ENCODE measurements at regions not wholly inside any gene's neighbourhood (a gene's known extent, or its start where the extent isn't known, plus 50 kb on each side); places are given as distances from the start of the nearest gene placed in this dataset.

DNA sequence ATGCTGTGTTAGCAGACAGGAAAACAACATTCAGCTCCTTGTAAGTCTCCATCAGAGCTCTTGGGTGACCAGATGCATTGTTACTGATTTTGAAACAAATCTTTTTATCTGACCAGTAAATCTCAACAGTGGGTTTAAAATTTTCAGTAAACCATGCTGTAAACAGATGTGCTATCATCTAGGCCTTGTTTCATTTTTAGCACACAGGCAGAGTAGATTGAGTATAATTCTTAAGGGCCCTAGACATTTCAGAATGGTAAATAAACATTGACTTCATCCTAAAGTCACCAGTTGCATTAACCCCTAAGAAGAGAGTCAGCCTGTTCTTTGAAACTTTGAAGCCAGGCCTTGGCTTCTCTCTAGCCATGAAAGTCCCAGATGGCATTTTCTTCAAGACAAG lies 237.2 kb upstream of the BMP2 start:
- TF ChIP-seq EZH2phosphoT487 (IDR thresholded peaks at IDR 0.05; ENCODE audit: low read depth) = no peak
- TF ChIP-seq, protein P1, sequence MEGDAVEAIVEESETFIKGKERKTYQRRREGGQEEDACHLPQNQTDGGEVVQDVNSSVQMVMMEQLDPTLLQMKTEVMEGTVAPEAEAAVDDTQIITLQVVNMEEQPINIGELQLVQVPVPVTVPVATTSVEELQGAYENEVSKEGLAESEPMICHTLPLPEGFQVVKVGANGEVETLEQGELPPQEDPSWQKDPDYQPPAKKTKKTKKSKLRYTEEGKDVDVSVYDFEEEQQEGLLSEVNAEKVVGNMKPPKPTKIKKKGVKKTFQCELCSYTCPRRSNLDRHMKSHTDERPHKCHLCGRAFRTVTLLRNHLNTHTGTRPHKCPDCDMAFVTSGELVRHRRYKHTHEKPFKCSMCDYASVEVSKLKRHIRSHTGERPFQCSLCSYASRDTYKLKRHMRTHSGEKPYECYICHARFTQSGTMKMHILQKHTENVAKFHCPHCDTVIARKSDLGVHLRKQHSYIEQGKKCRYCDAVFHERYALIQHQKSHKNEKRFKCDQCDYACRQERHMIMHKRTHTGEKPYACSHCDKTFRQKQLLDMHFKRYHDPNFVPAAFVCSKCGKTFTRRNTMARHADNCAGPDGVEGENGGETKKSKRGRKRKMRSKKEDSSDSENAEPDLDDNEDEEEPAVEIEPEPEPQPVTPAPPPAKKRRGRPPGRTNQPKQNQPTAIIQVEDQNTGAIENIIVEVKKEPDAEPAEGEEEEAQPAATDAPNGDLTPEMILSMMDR (IDR thresholded peaks at IDR 0.05; ENCODE audit: low read depth, low read length) = no peak
- H3K79me2 ChIP-seq (ENCODE audit: low read length) = no peaks in the 10 kb centered on the region
- H3K9ac ChIP-seq (ENCODE audit: low read length) = no peak overlapping the region

DNA sequence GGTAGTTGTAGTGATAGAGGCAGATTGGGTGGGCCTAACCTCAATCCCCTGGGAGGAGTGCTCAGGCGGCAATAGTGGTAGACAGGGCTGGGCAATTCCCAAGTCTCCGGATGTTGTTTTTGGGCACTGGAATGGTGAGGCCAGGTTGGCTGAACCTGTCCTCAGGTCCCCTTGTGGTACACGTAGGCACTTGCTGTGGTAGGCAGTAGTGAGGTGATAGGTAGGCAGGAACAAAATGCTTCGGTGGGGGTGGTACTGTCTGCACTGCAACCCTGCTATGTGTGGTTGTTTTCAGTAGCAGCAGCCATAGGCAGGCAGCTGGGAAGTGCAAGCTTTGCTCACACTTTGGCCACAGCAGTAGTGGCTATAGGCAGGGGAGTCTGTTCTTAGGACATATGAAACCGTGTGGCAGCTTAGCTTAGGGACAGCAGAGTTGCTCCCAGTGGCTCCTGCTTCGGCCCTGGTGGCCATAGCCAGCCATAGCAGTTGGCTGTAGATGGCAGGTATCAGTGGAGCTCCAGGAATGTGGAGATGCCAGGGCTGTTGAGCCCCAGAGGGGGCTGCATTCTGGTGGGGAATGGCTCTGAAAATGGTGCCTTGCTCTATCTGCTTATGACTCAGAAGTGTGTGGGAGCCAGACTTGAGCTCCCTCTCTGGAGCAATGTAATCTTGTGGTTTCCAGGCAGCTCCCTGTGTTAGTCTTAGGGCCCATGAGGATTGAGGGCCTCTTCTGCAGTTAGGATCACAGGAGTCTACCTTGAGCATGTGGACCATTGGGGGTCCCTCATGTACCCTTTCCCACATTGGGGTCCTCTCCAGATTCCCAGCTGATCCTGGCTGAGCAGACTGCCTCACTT lies 241.8 kb upstream of the BMP2 start:
- TF ChIP-seq EZH2phosphoT487 (IDR thresholded peaks at IDR 0.05; ENCODE audit: low read depth) = no peak
- TF ChIP-seq, protein P1 (IDR thresholded peaks at IDR 0.05; ENCODE audit: low read depth, low read length) = no peak
- H2AFZ ChIP-seq (ENCODE audit: low read depth, low read length) = no peak overlapping the region
- no peak overlapping the region for H3K27ac ChIP-seq (ENCODE audit: low read length)

More for the DNA sequence above, 237.2 kb upstream of the BMP2 start:
- Histone ChIP-seq H4K20me1 (ENCODE audit: insufficient read depth, low read length) (no peaks in the 10 kb centered on the region), H3K4me2 (ENCODE audit: low read length) (no peak overlapping the region), H3K27ac (ENCODE audit: low read length) (no peak overlapping the region), H3K27me3 (ENCODE audit: low read depth, low read length) (no peaks in the 10 kb centered on the region), H2AFZ (ENCODE audit: low read depth, low read length) (no peak overlapping the region), H3K4me1 (ENCODE audit: low read length) (no peaks in the 10 kb centered on the region), H3K9me3 (ENCODE audit: insufficient read depth, low read length) (no peaks in the 10 kb centered on the region), H3K36me3 (replicated peaks; ENCODE audit: low read depth, low read length) (no peaks in the 10 kb centered on the region), H3K4me3 (ENCODE audit: low read length) (no peak overlapping the region)

DNA sequence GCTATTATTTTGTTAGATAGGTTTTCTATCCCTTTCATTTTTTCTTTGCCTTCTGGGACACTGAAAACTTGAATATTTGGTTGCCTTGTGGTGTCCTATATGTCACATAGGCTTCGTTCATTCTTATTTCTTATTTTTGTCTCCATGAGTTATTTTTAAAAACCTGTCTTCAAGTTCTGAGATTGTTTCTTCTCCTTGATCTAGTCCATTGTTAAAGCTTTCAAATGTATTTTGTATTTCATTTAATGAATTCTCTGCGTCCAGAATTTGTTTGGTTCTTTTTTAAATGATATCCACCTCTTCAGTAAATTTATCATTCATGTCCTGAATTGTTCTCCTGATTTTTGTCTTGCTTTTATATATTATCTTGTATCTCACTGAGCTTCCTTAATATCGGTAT lies 243.2 kb upstream of the BMP2 start:
- Histone ChIP-seq H4K20me1 (ENCODE audit: insufficient read depth, low read length) (no peaks in the 10 kb centered on the region), H2AFZ (ENCODE audit: low read depth, low read length) (no peak overlapping the region), H3K4me2 (ENCODE audit: low read length) (no peak overlapping the region), H3K9me3 (ENCODE audit: insufficient read depth, low read length) (no peaks in the 10 kb centered on the region), H3K9ac (ENCODE audit: low read length) (no peak overlapping the region), H3K79me2 (ENCODE audit: low read length) (no peaks in the 10 kb centered on the region), H3K27ac (ENCODE audit: low read length) (no peak overlapping the region), H3K36me3 (replicated peaks; ENCODE audit: low read depth, low read length) (no peaks in the 10 kb centered on the region), H3K27me3 (ENCODE audit: low read depth, low read length) (no peaks in the 10 kb centered on the region), H3K4me3 (ENCODE audit: low read length) (no peak overlapping the region), H3K4me1 (ENCODE audit: low read length) (no peaks in the 10 kb centered on the region)
- no peak for TF ChIP-seq EZH2phosphoT487 (IDR thresholded peaks at IDR 0.05; ENCODE audit: low read depth)
- TF ChIP-seq, protein P1 (IDR thresholded peaks at IDR 0.05; ENCODE audit: low read depth, low read length) = no peak

More for the DNA sequence above, 241.8 kb upstream of the BMP2 start:
- no peaks in the 10 kb centered on the region for H3K4me1 ChIP-seq (ENCODE audit: low read length)
- no peak overlapping the region for H3K4me3 ChIP-seq (ENCODE audit: low read length)
- H3K36me3 ChIP-seq (replicated peaks; ENCODE audit: low read depth, low read length) = no peaks in the 10 kb centered on the region
- H3K79me2 ChIP-seq (ENCODE audit: low read length) = no peaks in the 10 kb centered on the region
- H3K9me3 ChIP-seq (ENCODE audit: insufficient read depth, low read length) = no peaks in the 10 kb centered on the region
- H3K4me2 ChIP-seq (ENCODE audit: low read length) = no peak overlapping the region
- no peaks in the 10 kb centered on the region for H3K27me3 ChIP-seq (ENCODE audit: low read depth, low read length)
- no peaks in the 10 kb centered on the region for H4K20me1 ChIP-seq (ENCODE audit: insufficient read depth, low read length)
- no peak overlapping the region for H3K9ac ChIP-seq (ENCODE audit: low read length)

DNA sequence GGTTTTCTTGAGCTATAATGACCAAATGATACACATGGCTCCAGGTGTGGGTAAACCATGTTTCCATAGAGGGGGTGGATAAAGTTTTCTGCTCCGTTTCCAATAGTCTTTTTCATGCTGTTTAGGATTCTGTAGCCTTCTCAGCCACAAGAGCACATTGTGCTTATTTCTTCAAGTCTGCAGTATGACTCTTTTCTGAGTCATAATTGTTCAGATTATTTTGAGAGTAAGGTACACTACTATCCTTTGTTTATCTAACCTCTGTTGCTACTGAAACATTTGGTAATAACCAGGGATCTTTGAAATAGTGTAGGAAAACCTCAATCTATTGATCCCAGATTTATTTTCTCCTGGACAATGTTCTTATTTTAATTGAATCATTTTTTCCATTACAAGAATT lies 247.9 kb upstream of the BMP2 start:
- TF ChIP-seq, protein P1 (IDR thresholded peaks at IDR 0.05; ENCODE audit: low read depth, low read length) = no peak
- no peak for TF ChIP-seq EZH2phosphoT487 (IDR thresholded peaks at IDR 0.05; ENCODE audit: low read depth)
- H3K4me2 ChIP-seq (ENCODE audit: low read length) = no peak overlapping the region
- H3K4me3 ChIP-seq (ENCODE audit: low read length) = no peak overlapping the region
- no peaks in the 10 kb centered on the region for H3K4me1 ChIP-seq (ENCODE audit: low read length)
- no peaks in the 10 kb centered on the region for H3K27me3 ChIP-seq (ENCODE audit: low read depth, low read length)
- no peaks in the 10 kb centered on the region for H3K9me3 ChIP-seq (ENCODE audit: insufficient read depth, low read length)
- no peaks in the 10 kb centered on the region for H4K20me1 ChIP-seq (ENCODE audit: insufficient read depth, low read length)
- H3K36me3 ChIP-seq (replicated peaks; ENCODE audit: low read depth, low read length) = no peaks in the 10 kb centered on the region
- no peaks in the 10 kb centered on the region for H3K79me2 ChIP-seq (ENCODE audit: low read length)
- H2AFZ ChIP-seq (ENCODE audit: low read depth, low read length) = no peak overlapping the region
- no peak overlapping the region for H3K27ac ChIP-seq (ENCODE audit: low read length)
- no peak overlapping the region for H3K9ac ChIP-seq (ENCODE audit: low read length)
